T47D (cell line): ENCODE measurements at regions not wholly inside any gene's neighbourhood (a gene's known extent, or its start where the extent isn't known, plus 50 kb on each side); places are given as distances from the start of the nearest gene placed in this dataset.

Experiments used
- DNase-seq, 2 experiments: peaks; one replicate each; pipeline versions ENCODE4 v3.0.0 to v3.0.0-alpha.2; 2011 to 2012; ENCODE audit warnings: low read depth in 1 of 2, low spot score in 1 of 2
- JUND ChIP-seq: IDR thresholded peaks from 2 replicates; pipeline ENCODE4 v1.6.1; 2012; ENCODE audit warnings: low read depth
- in situ Hi-C: cut with HindIII; loops from 2 replicates; pipeline ENCODE4 v1.10.0; 2016; ENCODE audit warnings: low sequenced_read_pairs, low pct_unique_long_range_greater_than_20kb

DNA sequence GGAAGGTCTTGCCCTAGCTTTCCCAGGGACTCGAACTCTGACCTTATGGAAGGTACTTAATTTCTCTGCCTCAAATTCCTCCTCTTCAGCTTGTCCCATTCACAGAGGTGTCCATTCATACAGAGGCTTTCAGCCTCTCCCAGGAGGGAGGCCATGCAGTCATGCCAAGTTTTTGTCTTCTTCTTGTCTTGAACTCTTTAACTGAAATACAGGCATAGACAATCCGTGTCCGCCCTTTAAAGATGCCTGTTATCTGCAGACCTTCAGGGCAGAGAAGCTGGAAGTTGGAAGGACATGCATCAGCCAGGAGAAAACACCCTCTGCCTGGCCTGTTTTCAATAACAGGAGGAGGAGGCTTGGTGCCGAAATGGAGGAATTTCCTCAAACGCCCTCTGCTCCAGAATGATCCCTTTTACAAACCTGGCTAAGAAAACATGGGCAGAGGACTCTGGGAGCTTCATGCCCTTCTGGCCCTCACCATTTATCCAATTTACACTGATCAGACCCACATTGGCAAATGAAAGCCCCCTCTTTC is 308.3 kb downstream of the MYCN start:
- no peak for TF ChIP-seq JUND
- in situ Hi-C loops, result no loop called here
- no peak for DNase-seq

GRCh38 chr2:16247326-16248122 is 307.2 kb downstream of the MYCN start:
- DNase-seq, result no peak
- TF ChIP-seq JUND, result no peak
- in situ Hi-C loops, result no loop called here

DNA sequence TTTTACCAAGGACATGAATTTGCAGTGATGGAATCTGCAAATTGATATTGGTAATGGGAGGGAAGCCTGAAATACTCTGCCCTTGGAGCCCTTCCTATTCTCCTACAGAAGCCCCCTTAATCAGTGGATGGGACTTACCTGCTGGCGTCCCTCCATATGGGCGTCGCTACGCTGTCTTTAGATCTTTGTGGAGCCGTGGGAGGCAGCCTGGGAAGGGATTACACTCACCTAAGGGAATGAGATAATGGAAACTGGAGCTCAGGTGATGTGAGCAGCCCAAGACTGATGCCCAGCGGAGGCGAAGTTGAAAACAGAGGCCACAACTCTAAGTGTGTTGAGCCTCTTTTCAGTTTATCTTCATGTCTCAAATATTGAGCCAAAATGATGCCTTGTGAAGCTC is 306.6 kb downstream of the MYCN start:
- in situ Hi-C loops, result no loop called here

DNA sequence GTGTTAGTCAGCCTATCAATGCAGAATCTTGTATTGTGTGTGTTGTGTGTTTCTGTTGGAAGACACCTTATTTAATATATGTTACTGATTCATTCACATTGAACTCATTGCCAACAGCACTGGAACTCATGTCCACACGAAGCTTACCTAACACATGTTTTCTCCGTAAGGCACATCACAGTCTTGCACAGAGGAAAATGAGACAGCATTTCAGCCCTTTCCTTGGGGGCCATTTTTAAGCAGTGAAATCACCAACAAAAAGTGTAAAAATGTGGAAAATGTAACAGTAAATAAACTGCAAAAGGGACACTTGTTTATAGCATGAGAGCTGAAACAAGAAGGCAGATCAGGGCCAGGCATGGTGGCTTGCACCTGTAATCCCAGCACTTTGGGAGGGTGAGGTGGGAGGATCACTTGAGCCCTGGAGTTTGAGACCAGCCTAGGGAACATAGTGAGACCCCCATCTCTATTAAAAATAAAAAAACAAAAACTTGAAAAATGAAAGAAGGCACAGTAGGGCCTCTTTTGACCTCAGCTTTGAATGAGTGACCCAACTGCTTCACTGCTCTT is 306.0 kb downstream of the MYCN start:
- in situ Hi-C loops, result no loop called here
- no peak for TF ChIP-seq JUND
- no peak for DNase-seq

More for the DNA sequence above, 306.6 kb downstream of the MYCN start:
- DNase-seq, result no peak
- TF ChIP-seq JUND, result no peak

DNA sequence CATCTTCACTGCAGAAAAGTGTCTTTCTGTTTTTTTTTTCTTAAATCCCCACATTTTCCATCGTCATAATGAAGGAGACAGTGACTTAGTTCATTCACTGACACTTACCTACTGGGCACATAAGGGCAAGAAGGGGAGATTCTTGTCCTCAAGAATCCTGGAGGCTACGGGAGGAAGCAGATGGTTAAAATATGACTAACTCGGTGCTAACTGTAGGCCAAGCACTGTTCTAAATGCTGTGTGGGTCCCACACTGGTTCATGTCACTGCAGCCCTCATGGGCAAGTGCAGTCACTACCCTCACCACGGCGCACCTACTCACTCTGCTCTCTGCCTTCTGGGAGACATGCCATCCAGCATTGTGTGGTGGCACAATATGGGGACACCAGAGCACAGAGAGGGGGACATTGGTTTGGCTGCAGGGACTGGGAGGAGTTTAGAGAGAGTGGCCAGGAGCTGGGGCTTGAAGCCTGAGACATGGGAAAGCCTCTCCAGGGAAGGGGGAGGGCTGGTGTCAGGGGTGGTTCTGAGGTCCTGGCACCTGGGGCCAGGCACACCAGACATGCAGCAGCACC is 305.2 kb downstream of the MYCN start:
- TF ChIP-seq JUND, result no peak
- in situ Hi-C loops, result no loop called here
- DNase-seq, result no peak

DNA sequence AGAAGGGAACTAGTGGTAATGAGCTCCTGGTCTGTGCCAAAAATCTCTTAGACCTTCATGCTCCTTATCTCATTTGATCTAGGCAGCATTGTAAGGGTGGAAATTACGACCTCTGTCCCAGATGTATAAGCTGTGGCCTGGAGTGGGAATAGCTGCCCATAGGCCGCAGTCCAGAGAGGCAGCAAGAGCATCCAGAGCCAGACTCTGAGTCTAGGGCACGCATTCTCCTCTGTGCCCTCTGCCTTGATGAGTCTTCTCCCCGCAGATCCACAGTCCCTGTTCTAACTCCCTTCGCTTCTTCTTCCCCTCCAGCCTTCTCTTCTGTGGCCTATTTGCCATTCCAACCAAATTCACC is 304.6 kb downstream of the MYCN start:
- no peak for DNase-seq
- in situ Hi-C loops, result no loop called here
- TF ChIP-seq JUND, result no peak

GRCh38 chr2:16244153-16244965 is 304.0 kb downstream of the MYCN start:
- TF ChIP-seq JUND, result no peak
- DNase-seq, result no peak
- in situ Hi-C loops, result no loop called here

DNA sequence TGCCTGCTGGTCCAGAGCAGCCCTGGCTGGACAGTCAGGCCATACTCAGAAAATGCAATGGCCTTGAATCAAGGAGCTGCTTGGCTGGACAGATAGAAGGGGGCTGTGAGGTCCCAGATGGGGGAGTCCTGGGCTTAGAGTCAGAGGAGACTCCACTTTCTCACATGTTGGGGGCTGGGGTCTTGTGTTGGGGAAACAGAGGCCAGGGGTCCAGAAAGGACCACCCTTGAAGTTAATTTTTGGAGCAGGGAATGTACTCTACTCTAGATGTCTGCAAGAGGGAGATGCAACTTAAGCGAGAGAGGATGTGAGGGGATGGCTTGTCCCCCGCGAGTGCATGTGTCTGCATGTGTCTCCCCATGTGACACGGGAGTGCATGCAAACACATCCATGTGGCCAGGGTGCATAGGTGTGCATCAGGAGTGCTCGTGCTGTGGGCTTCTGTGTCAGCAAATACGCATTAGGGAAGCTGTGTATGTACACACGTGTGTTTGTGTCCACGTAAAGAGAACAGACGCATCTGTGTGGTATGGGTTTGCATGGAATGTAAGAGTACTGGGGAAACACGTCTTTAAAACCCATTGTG is 303.2 kb downstream of the MYCN start:
- no peak for TF ChIP-seq JUND
- in situ Hi-C loops, result no loop called here
- DNase-seq, result no peak

DNA sequence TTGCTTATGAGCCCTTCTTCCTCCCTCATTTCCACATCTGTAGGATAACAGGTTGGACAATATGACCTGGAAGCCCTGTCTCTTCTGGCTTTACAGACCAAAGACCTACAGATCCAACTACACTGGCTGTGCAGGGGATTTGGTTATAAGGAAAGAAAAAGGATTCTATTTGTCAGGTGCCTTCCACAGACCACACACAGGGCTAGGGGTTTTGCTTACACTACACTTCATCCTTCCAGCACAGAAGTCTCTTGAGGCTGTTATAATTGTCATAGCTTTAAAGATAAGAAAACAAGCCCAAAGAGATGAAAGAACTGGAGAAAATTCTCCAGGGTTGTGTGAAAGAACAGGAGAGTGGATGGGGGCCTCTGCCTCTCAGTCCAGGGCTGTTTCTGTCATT is 302.6 kb downstream of the MYCN start:
- in situ Hi-C loops, result no loop called here
- no peak for TF ChIP-seq JUND

GRCh38 chr2:16241166-16242160 is 301.1 kb downstream of the MYCN start:
- no peak for DNase-seq
- in situ Hi-C loops, result no loop called here

More for the DNA sequence above, 302.6 kb downstream of the MYCN start:
- DNase-seq, result no peak

GRCh38 chr2:16240402-16240801 is 300.1 kb downstream of the MYCN start:
- no peak for TF ChIP-seq JUND
- DNase-seq, result no peak
- in situ Hi-C loops, result no loop called here

More at GRCh38 chr2:16241166-16242160, 301.1 kb downstream of the MYCN start:
- no peak for TF ChIP-seq JUND
